ENCODE measurements at regions not wholly inside any gene's neighbourhood (a gene's known extent, or its start where the extent isn't known, plus 50 kb on each side); places are given as distances from the start of the nearest gene placed in this dataset.

GRCh38 chr10:7503190-7503589, 92.4 kb upstream of the SFMBT2 start:
- H3K4me1 ChIP-seq: no peaks in the 10 kb centered on the region
- WGBS (ENCODE audit: missing lambda C conversion rate): 61% methylated on average over 4 of the region's 4 CpGs
- H3K27ac ChIP-seq: no peak overlapping the region
- ATAC-seq (no peak), FAIRE-seq (no peak), DNase-seq (ENCODE audit: low read depth in 1 of 2, low spot score in 1 of 2) (no peak)
- ChIA-PET CTCF (no interaction called here), POLR2A (no interaction called here)
- no peaks in the 10 kb centered on the region for H3K9me3 ChIP-seq
- H3K4me2 ChIP-seq: no peak overlapping the region
- H3K4me3 ChIP-seq: no peak overlapping the region
- TF ChIP-seq GATA3 (IDR thresholded peaks at IDR 0.05; ENCODE audit: borderline replicate concordance): no peak
- TF ChIP-seq MYC (IDR thresholded peaks at IDR 0.05; ENCODE audit: borderline replicate concordance, low read length): no peak
- no peak for TF ChIP-seq POLR2A (IDR thresholded peaks at IDR 0.05; ENCODE audit: low read length)
- TF ChIP-seq NR3C1 (IDR thresholded peaks at IDR 0.05): no peak
- no peak for TF ChIP-seq PHF8 (IDR thresholded peaks at IDR 0.05; ENCODE audit: borderline replicate concordance, low read depth)
- no peak for TF ChIP-seq ZSCAN20 (CRISPR knock-in tag; IDR thresholded peaks at IDR 0.05)
- TF ChIP-seq CEBPB (IDR thresholded peaks at IDR 0.05): no peak
- no peak for TF ChIP-seq CHD4 (IDR thresholded peaks at IDR 0.05; ENCODE audit: borderline replicate concordance)
- no peak for TF ChIP-seq TFCP2L1 (CRISPR knock-in tag; IDR thresholded peaks at IDR 0.05)
- TF ChIP-seq HEYL (CRISPR knock-in tag; IDR thresholded peaks at IDR 0.05): no peak
- no peak for TF ChIP-seq HDAC2 (IDR thresholded peaks at IDR 0.05)
- TF ChIP-seq POLR2AphosphoS2 (conservative IDR thresholded peaks at IDR 0.05; ENCODE audit: low read length): no peak

GRCh38 chr10:7501157-7501556, 90.3 kb upstream of the SFMBT2 start:
- no peak for DNase-seq (ENCODE audit: low read depth in 1 of 2, low spot score in 1 of 2)
- no peak overlapping the region for H3K27ac ChIP-seq
- FAIRE-seq: no peak
- no peak overlapping the region for H3K4me2 ChIP-seq
- H3K4me3 ChIP-seq: no peak overlapping the region
- H3K4me1 ChIP-seq: no peaks in the 10 kb centered on the region
- ATAC-seq: no peak
- ChIA-PET POLR2A (no interaction called here), CTCF (interaction anchor here (1.9 kb wide), 1 partner anchor 24 kb away, joined by 5 read pairs; no protein-coding TSS in a partner anchor)
- WGBS (ENCODE audit: missing lambda C conversion rate): 73% methylated on average over 12 of the region's 12 CpGs
- H3K9me3 ChIP-seq: no peaks in the 10 kb centered on the region
- no peak for TF ChIP-seq GATA3 (IDR thresholded peaks at IDR 0.05; ENCODE audit: borderline replicate concordance)
- no peak for TF ChIP-seq MAZ (IDR thresholded peaks at IDR 0.05; ENCODE audit: borderline replicate concordance, low read depth, low read length)
- no peak for TF ChIP-seq FOSB (CRISPR knock-in tag; IDR thresholded peaks at IDR 0.05)
- TF ChIP-seq CEBPB (IDR thresholded peaks at IDR 0.05): no peak
- TF ChIP-seq HDAC2 (IDR thresholded peaks at IDR 0.05): no peak
- TF ChIP-seq ZNF302 (CRISPR knock-in tag; IDR thresholded peaks at IDR 0.05): no peak
- TF ChIP-seq SMC3 (IDR thresholded peaks at IDR 0.05): no peak
- no peak for TF ChIP-seq ZC3H11A (IDR thresholded peaks at IDR 0.05)
- no peak for TF ChIP-seq CBX2 (IDR thresholded peaks at IDR 0.05; ENCODE audit: borderline replicate concordance, low read depth)
- no peak for TF ChIP-seq NR3C1 (IDR thresholded peaks at IDR 0.05)
- no peak for TF ChIP-seq FOXS1 (CRISPR knock-in tag; IDR thresholded peaks at IDR 0.05)

- 89% methylated on average over 5 of the region's 5 CpGs for WGBS (ENCODE audit: missing lambda C conversion rate)
- DNase-seq (ENCODE audit: low read depth in 1 of 2, low spot score in 1 of 2) (no peak), FAIRE-seq (no peak), ATAC-seq (no peak)
- no peak overlapping the region for H3K4me2 ChIP-seq
- CTCF ChIA-PET: interaction anchor here (1.4 kb wide), 1 partner anchor 27 kb away, joined by 3 read pairs; no protein-coding TSS in a partner anchor
- H3K4me3 ChIP-seq: no peak overlapping the region
- H3K27ac ChIP-seq: no peak overlapping the region
- TF ChIP-seq BHLHE40 (IDR thresholded peaks at IDR 0.05; ENCODE audit: low read depth, low read length): no peak
- TF ChIP-seq NR3C1 (IDR thresholded peaks at IDR 0.05): no peak
- TF ChIP-seq NFE2L2 (conservative IDR thresholded peaks at IDR 0.05; ENCODE audit: low read length): no peak
- TF ChIP-seq SREBF2 (IDR thresholded peaks at IDR 0.05): no peak
- TF ChIP-seq FOSB (CRISPR knock-in tag; IDR thresholded peaks at IDR 0.05): no peak
- no peak for TF ChIP-seq CEBPB (IDR thresholded peaks at IDR 0.05)
- no peak for TF ChIP-seq PHF8 (IDR thresholded peaks at IDR 0.05; ENCODE audit: borderline replicate concordance, low read depth)
- no peak for TF ChIP-seq HEYL (CRISPR knock-in tag; IDR thresholded peaks at IDR 0.05)
- no peak for TF ChIP-seq SMC3 (IDR thresholded peaks at IDR 0.05)
- no peak for TF ChIP-seq ATOH8 (CRISPR knock-in tag; IDR thresholded peaks at IDR 0.05; ENCODE audit: low read depth)
- no peak for TF ChIP-seq ESRRA (IDR thresholded peaks at IDR 0.05; ENCODE audit: borderline replicate concordance, low read length)
- TF ChIP-seq POLR2A (IDR thresholded peaks at IDR 0.05; ENCODE audit: low read length): no peak
- no peak for TF ChIP-seq HOXB5 (CRISPR knock-in tag; IDR thresholded peaks at IDR 0.05)
- no peak for TF ChIP-seq GATA3 (IDR thresholded peaks at IDR 0.05; ENCODE audit: borderline replicate concordance)
- TF ChIP-seq KDM5A (IDR thresholded peaks at IDR 0.05): no peak
- no peaks in the 10 kb centered on the region for H3K4me1 ChIP-seq
- POLR2A ChIA-PET: no interaction called here
- H3K9me3 ChIP-seq: no peaks in the 10 kb centered on the region
Observed at GRCh38 chr10:7498111-7498510, 87.3 kb upstream of the SFMBT2 start.
